Activated CD8-positive, alpha-beta memory T cell treated with anti-CD3 and anti-CD28 coated beads for 48 hours (primary cell): ENCODE measurements at regions not wholly inside any gene's neighbourhood (a gene's known extent, or its start where the extent isn't known, plus 50 kb on each side); places are given as distances from the start of the nearest gene placed in this dataset.
"Not testable (repeated sequence)": the region's sequence is repeated elsewhere in the genome, so short reads cannot be mapped to it uniquely, and the experiment has no call there.

Experiments
- DNase-seq, 3 experiments: peaks; one replicate each; pipeline ENCODE4 v3.0.0-alpha.2; 2020; ENCODE audit warnings: low read depth in 2 of 3, low spot score in 2 of 3

- no peak for DNase-seq
Observed at GRCh38 chr14:37889087-37889486, 293.7 kb downstream of the TTC6 start.

GRCh38 chr14:37890095-37890494 is 294.7 kb downstream of the TTC6 start:
- no peak for DNase-seq

- not testable (repeated sequence) for DNase-seq
Observed at GRCh38 chr14:37891500-37891899, 296.1 kb downstream of the TTC6 start.

- DNase-seq: no peak
Observed at GRCh38 chr14:37894463-37894862, 299.0 kb downstream of the TTC6 start.

- no peak for DNase-seq
Observed at GRCh38 chr14:37899365-37899764, 303.9 kb downstream of the TTC6 start.

GRCh38 chr14:37900561-37900960 is 305.1 kb downstream of the TTC6 start:
- no peak for DNase-seq

GRCh38 chr14:37901978-37902377 is 305.7 kb upstream of the SSTR1 start:
- DNase-seq: no peak

- no peak for DNase-seq
Observed at GRCh38 chr14:37903343-37904191, 304.1 kb upstream of the SSTR1 start.

- no peak for DNase-seq
Observed at GRCh38 chr14:37924622-37925021, 283.1 kb upstream of the SSTR1 start.

- no peak for DNase-seq
Observed at GRCh38 chr14:37932008-37932407, 275.7 kb upstream of the SSTR1 start.

GRCh38 chr14:37932481-37932880 is 275.2 kb upstream of the SSTR1 start:
- no peak for DNase-seq

- DNase-seq: no peak
Observed at GRCh38 chr14:37936971-37937370, 270.7 kb upstream of the SSTR1 start.

- no peak for DNase-seq
Observed at GRCh38 chr14:37939442-37940028, 268.2 kb upstream of the SSTR1 start.

- no peak for DNase-seq
Observed at GRCh38 chr14:37945959-37946358, 261.7 kb upstream of the SSTR1 start.

- DNase-seq: no peak
Observed at GRCh38 chr14:37946819-37947218, 260.9 kb upstream of the SSTR1 start.

- no peak for DNase-seq
Observed at GRCh38 chr14:37948266-37948665, 259.4 kb upstream of the SSTR1 start.

GRCh38 chr14:37968664-37969240 is 239.0 kb upstream of the SSTR1 start:
- no peak for DNase-seq

GRCh38 chr14:37969511-37969979 is 238.2 kb upstream of the SSTR1 start:
- no peak for DNase-seq

- no peak for DNase-seq
Observed at GRCh38 chr14:37970696-37971095, 237.0 kb upstream of the SSTR1 start.

GRCh38 chr14:37972941-37973887 is 234.5 kb upstream of the SSTR1 start:
- no peak for DNase-seq

- DNase-seq: no peak
Observed at GRCh38 chr14:37974421-37974820, 233.3 kb upstream of the SSTR1 start.
